Sigmoid colon (tissue), 4 donors: ENCODE measurements at regions not wholly inside any gene's neighbourhood (a gene's known extent, or its start where the extent isn't known, plus 50 kb on each side); places are given as distances from the start of the nearest gene placed in this dataset.

Experiments
- CTCF ChIP-seq, 4 experiments: fragments of 450-650 bp in 3 of 4; fragments of 200-600 bp in 1 of 4; IDR thresholded peaks; one replicate each; pipeline ENCODE4 v1.5.1; 2016 to 2019; ENCODE audit warnings: antibody characterized with exemption in 4 of 4, mild to moderate bottlenecking in 3 of 4, moderate library complexity in 2 of 4
- EP300 ChIP-seq, 4 donors: sonication (generic); formaldehyde crosslinking; IDR thresholded peaks; one replicate each; pipeline ENCODE4 v1.6.1; 2017; ENCODE audit warnings: antibody characterized with exemption in 4 of 4
- POLR2A ChIP-seq, 2 donors: fragments of 450-650 bp; IDR thresholded peaks; one replicate each; pipeline ENCODE4 v1.6.1; 2016; ENCODE audit warnings: antibody characterized with exemption in 2 of 2, mild to moderate bottlenecking in 2 of 2, moderate library complexity in 2 of 2
- POLR2AphosphoS5 ChIP-seq, 4 donors: sonication (generic); formaldehyde crosslinking; IDR thresholded peaks; one replicate each; pipeline ENCODE4 v1.6.1; 2017; ENCODE audit warnings: antibody characterized with exemption in 4 of 4

- TF ChIP-seq CTCF (IDR thresholded peaks at IDR 0.05): no peak
- no peak for TF ChIP-seq POLR2AphosphoS5 (IDR thresholded peaks at IDR 0.05)
- TF ChIP-seq EP300 (IDR thresholded peaks at IDR 0.05): no peak
- TF ChIP-seq POLR2A (IDR thresholded peaks at IDR 0.05): no peak
Measured at GRCh38 chrY:21227849-21228248, 283.3 kb upstream of the RBMY1B start.
